ENCODE measurements at regions not wholly inside any gene's neighbourhood (a gene's known extent, or its start where the extent isn't known, plus 50 kb on each side); places are given as distances from the start of the nearest gene placed in this dataset.

GRCh38 chr14:49405291-49405690, 180.9 kb downstream of the RPS29 start:
- TF ChIP-seq SUZ12 (IDR thresholded peaks at IDR 0.05; ENCODE audit: extremely low read depth, insufficient read depth, insufficient read length), result no peak
- no peak for TF ChIP-seq YY1 (IDR thresholded peaks at IDR 0.05; ENCODE audit: insufficient read depth, insufficient read length)
- no peak for TF ChIP-seq ZNF274 (IDR thresholded peaks at IDR 0.05; ENCODE audit: low read depth, low read length)
